WTC11 (cell line): ENCODE measurements at regions not wholly inside any gene's neighbourhood (a gene's known extent, or its start where the extent isn't known, plus 50 kb on each side); places are given as distances from the start of the nearest gene placed in this dataset.

Experiments
- ATAC-seq: fragments of 200-7000 bp; cut with Tn5 transposase; 2 replicates; pipeline ENCODE4 v1.10.0; 2021; ENCODE audit warnings: mild to moderate bottlenecking, moderate library complexity
- CTCF ChIA-PET: fragments of 300-600 bp; sonication (Branson Sonifier 250); formaldehyde crosslinking; loops from one replicate; lab custom pipeline; 2021; ENCODE audit warnings: antibody characterized with exemption; lab: Charles Lee
- POLR2A ChIA-PET: fragments of 350-600 bp; sonication (Branson Sonifier 250); formaldehyde crosslinking; loops from one replicate; lab custom pipeline; 2021; ENCODE audit warnings: antibody characterized with exemption; lab: Charles Lee
- DNase-seq: peaks from one replicate; pipeline ENCODE4 v3.0.0; 2021; ENCODE audit warnings: low spot score
- H3K27ac Mint-ChIP-seq: 2 replicates; pipeline ENCODE4 v1.8.0; 2021; ENCODE audit warnings: mixed read lengths
- H3K27me3 Mint-ChIP-seq: 2 replicates; pipeline ENCODE4 v1.8.0; 2021; ENCODE audit warnings: low read depth, mild to moderate bottlenecking, moderate library complexity, mixed read lengths
- H3K36me3 Mint-ChIP-seq: 2 replicates; pipeline ENCODE4 v1.8.0; 2021; ENCODE audit warnings: mixed read lengths
- H3K4me1 Mint-ChIP-seq: 2 replicates; pipeline ENCODE4 v1.8.0; 2022; ENCODE audit warnings: mixed read lengths
- H3K4me3 Mint-ChIP-seq: 2 replicates; pipeline ENCODE4 v1.8.0; 2021; ENCODE audit warnings: mild to moderate bottlenecking, moderate library complexity, mixed read lengths
- H3K9me3 Mint-ChIP-seq: 2 replicates; pipeline ENCODE4 v1.8.0; 2021; ENCODE audit warnings: mixed read lengths
- FOXJ3 ChIP-seq: sonication (generic); formaldehyde crosslinking; IDR thresholded peaks from 2 replicates; pipeline ENCODE4 v1.9.0; 2021; ENCODE audit warnings: missing genetic modification reagents, mild to moderate bottlenecking, borderline replicate concordance
- FOXP1 ChIP-seq: sonication (generic); formaldehyde crosslinking; IDR thresholded peaks from 2 replicates; pipeline ENCODE4 v1.8.0; 2022; ENCODE audit warnings: missing genetic modification reagents, mild to moderate bottlenecking, moderate library complexity, borderline replicate concordance
- GABPB1 ChIP-seq: sonication (generic); formaldehyde crosslinking; IDR thresholded peaks from 2 replicates; pipeline ENCODE4 v1.8.1; 2023; ENCODE audit warnings: mild to moderate bottlenecking, missing genetic modification reagents
- JAZF1 ChIP-seq: fragments of 250-450 bp; sonication (Bioruptor Pico); IDR thresholded peaks from 2 replicates; pipeline ENCODE4 v1.9.0; 2021; ENCODE audit warnings: moderate library complexity, mild to moderate bottlenecking, inconsistent platforms
- KAT7 ChIP-seq: sonication (generic); formaldehyde crosslinking; IDR thresholded peaks from 2 replicates; pipeline ENCODE4 v1.8.1; 2023; ENCODE audit warnings: missing genetic modification reagents, mild to moderate bottlenecking, borderline replicate concordance
- NR1H2 ChIP-seq: sonication (generic); formaldehyde crosslinking; IDR thresholded peaks from 2 replicates; pipeline ENCODE4 v1.9.0; 2021; ENCODE audit warnings: mild to moderate bottlenecking, moderate library complexity, missing genetic modification reagents
- NR3C1 ChIP-seq: sonication (generic); formaldehyde crosslinking; conservative IDR thresholded peaks from 2 replicates; pipeline ENCODE4 v1.8.1; 2023; ENCODE audit warnings: low read depth, mild to moderate bottlenecking, missing genetic modification reagents
- OVOL2 ChIP-seq: fragments of 250-450 bp; sonication (Bioruptor Pico); IDR thresholded peaks from 2 replicates; pipeline ENCODE4 v1.9.0; 2021; ENCODE audit warnings: mild to moderate bottlenecking, borderline replicate concordance
- RELA ChIP-seq: sonication (generic); formaldehyde crosslinking; IDR thresholded peaks from 2 replicates; pipeline ENCODE4 v1.8.1; 2022; ENCODE audit warnings: missing genetic modification reagents, mild to moderate bottlenecking, borderline replicate concordance
- SMAD3 ChIP-seq: sonication (generic); formaldehyde crosslinking; IDR thresholded peaks from 2 replicates; pipeline ENCODE4 v1.8.0; 2022; ENCODE audit warnings: missing genetic modification reagents, mild to moderate bottlenecking, borderline replicate concordance
- SMAD4 ChIP-seq: sonication (generic); formaldehyde crosslinking; IDR thresholded peaks from 2 replicates; pipeline ENCODE4 v1.8.0; 2022; ENCODE audit warnings: mild to moderate bottlenecking, missing genetic modification reagents
- TP53 ChIP-seq: sonication (generic); formaldehyde crosslinking; IDR thresholded peaks from 2 replicates; pipeline ENCODE4 v1.8.1; 2023; ENCODE audit warnings: mild to moderate bottlenecking, missing genetic modification reagents
- ZNF232 ChIP-seq: sonication (generic); formaldehyde crosslinking; IDR thresholded peaks from 2 replicates; pipeline ENCODE4 v1.8.0; 2022; ENCODE audit warnings: mild to moderate bottlenecking, missing genetic modification reagents
- TF ChIP-seq, protein P1 (sequence below): fragments of 250-450 bp; sonication (Bioruptor Pico); IDR thresholded peaks from 2 replicates; pipeline ENCODE4 v2.1.2; 2022; ENCODE audit warnings: mild to moderate bottlenecking, moderate library complexity
- TF ChIP-seq, protein P2 (sequence below): sonication (generic); formaldehyde crosslinking; IDR thresholded peaks from 2 replicates; pipeline ENCODE4 v1.8.1; 2023; ENCODE audit warnings: mild to moderate bottlenecking, missing genetic modification reagents, borderline replicate concordance
- TF ChIP-seq, protein P3 (sequence below): sonication (generic); formaldehyde crosslinking; IDR thresholded peaks from 2 replicates; pipeline ENCODE4 v1.8.0; 2022; ENCODE audit warnings: mild to moderate bottlenecking, missing genetic modification reagents
- TF ChIP-seq, protein P4 (sequence below): sonication (generic); formaldehyde crosslinking; IDR thresholded peaks from 2 replicates; pipeline ENCODE4 v1.8.1; 2023; ENCODE audit warnings: mild to moderate bottlenecking, moderate library complexity, missing genetic modification reagents
- TF ChIP-seq, protein P5 (sequence below): sonication (generic); formaldehyde crosslinking; IDR thresholded peaks from 2 replicates; pipeline ENCODE4 v1.8.0; 2022; ENCODE audit warnings: mild to moderate bottlenecking, missing genetic modification reagents
- TF ChIP-seq, protein P6 (sequence below): sonication (generic); formaldehyde crosslinking; IDR thresholded peaks from 2 replicates; pipeline ENCODE4 v1.8.0; 2022; ENCODE audit warnings: missing genetic modification reagents
- TF ChIP-seq, protein P7 (sequence below): sonication (generic); formaldehyde crosslinking; IDR thresholded peaks from 2 replicates; pipeline ENCODE4 v1.8.0; 2023; ENCODE audit warnings: mild to moderate bottlenecking, missing genetic modification reagents

DNA sequence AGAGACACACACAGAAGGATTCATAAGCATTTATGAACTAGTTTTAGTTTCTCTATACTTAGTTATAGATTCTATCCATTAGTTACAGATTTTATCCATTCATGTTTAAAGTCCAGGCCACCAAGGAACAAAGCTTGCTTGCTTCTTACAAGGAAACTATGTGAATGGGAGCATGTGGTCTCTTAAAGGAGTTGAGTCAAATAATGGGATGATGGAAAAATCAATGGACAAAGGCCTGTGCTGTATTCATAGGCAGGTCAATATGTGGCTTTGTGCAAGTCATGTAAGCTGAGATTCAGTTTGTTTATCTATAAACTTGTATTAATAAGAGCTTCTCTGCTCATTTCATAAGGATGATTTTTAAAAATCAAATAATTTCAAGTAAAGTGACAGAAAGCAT, 172.8 kb upstream of the CDK1 start:
- no peaks in the 10 kb centered on the region for H3K27me3 Mint-ChIP-seq
- ATAC-seq (no peak), DNase-seq (no peak)
- no peaks in the 10 kb centered on the region for H3K36me3 Mint-ChIP-seq
- H3K4me3 Mint-ChIP-seq, result no peak overlapping the region
- TF ChIP-seq, protein P1, sequence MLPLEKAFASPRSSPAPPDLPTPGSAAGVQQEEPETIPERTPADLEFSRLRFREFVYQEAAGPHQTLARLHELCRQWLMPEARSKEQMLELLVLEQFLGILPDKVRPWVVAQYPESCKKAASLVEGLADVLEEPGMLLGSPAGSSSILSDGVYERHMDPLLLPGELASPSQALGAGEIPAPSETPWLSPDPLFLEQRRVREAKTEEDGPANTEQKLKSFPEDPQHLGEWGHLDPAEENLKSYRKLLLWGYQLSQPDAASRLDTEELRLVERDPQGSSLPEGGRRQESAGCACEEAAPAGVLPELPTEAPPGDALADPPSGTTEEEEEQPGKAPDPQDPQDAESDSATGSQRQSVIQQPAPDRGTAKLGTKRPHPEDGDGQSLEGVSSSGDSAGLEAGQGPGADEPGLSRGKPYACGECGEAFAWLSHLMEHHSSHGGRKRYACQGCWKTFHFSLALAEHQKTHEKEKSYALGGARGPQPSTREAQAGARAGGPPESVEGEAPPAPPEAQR (CRISPR knock-in tag), result no peak
- TF ChIP-seq RELA, result no peak
- TF ChIP-seq JAZF1 (CRISPR knock-in tag), result no peak
- TF ChIP-seq, protein P2, sequence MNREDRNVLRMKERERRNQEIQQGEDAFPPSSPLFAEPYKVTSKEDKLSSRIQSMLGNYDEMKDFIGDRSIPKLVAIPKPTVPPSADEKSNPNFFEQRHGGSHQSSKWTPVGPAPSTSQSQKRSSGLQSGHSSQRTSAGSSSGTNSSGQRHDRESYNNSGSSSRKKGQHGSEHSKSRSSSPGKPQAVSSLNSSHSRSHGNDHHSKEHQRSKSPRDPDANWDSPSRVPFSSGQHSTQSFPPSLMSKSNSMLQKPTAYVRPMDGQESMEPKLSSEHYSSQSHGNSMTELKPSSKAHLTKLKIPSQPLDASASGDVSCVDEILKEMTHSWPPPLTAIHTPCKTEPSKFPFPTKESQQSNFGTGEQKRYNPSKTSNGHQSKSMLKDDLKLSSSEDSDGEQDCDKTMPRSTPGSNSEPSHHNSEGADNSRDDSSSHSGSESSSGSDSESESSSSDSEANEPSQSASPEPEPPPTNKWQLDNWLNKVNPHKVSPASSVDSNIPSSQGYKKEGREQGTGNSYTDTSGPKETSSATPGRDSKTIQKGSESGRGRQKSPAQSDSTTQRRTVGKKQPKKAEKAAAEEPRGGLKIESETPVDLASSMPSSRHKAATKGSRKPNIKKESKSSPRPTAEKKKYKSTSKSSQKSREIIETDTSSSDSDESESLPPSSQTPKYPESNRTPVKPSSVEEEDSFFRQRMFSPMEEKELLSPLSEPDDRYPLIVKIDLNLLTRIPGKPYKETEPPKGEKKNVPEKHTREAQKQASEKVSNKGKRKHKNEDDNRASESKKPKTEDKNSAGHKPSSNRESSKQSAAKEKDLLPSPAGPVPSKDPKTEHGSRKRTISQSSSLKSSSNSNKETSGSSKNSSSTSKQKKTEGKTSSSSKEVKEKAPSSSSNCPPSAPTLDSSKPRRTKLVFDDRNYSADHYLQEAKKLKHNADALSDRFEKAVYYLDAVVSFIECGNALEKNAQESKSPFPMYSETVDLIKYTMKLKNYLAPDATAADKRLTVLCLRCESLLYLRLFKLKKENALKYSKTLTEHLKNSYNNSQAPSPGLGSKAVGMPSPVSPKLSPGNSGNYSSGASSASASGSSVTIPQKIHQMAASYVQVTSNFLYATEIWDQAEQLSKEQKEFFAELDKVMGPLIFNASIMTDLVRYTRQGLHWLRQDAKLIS, result no peak
- TF ChIP-seq TP53, result no peak
- no peak for TF ChIP-seq FOXP1
- TF ChIP-seq, protein P3, sequence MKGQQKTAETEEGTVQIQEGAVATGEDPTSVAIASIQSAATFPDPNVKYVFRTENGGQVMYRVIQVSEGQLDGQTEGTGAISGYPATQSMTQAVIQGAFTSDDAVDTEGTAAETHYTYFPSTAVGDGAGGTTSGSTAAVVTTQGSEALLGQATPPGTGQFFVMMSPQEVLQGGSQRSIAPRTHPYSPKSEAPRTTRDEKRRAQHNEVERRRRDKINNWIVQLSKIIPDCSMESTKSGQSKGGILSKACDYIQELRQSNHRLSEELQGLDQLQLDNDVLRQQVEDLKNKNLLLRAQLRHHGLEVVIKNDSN (CRISPR knock-in tag), result no peak
- TF ChIP-seq GABPB1 (CRISPR knock-in tag), result no peak
- no peak for TF ChIP-seq NR1H2
- TF ChIP-seq OVOL2 (CRISPR knock-in tag), result no peak
- TF ChIP-seq SMAD3 (CRISPR knock-in tag), result no peak
- no peak for TF ChIP-seq KAT7
- TF ChIP-seq, protein P4, sequence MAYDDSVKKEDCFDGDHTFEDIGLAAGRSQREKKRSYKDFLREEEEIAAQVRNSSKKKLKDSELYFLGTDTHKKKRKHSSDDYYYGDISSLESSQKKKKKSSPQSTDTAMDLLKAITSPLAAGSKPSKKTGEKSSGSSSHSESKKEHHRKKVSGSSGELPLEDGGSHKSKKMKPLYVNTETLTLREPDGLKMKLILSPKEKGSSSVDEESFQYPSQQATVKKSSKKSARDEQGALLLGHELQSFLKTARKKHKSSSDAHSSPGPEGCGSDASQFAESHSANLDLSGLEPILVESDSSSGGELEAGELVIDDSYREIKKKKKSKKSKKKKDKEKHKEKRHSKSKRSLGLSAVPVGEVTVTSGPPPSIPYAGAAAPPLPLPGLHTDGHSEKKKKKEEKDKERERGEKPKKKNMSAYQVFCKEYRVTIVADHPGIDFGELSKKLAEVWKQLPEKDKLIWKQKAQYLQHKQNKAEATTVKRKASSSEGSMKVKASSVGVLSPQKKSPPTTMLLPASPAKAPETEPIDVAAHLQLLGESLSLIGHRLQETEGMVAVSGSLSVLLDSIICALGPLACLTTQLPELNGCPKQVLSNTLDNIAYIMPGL (CRISPR knock-in tag), result no peak
- TF ChIP-seq, protein P5, sequence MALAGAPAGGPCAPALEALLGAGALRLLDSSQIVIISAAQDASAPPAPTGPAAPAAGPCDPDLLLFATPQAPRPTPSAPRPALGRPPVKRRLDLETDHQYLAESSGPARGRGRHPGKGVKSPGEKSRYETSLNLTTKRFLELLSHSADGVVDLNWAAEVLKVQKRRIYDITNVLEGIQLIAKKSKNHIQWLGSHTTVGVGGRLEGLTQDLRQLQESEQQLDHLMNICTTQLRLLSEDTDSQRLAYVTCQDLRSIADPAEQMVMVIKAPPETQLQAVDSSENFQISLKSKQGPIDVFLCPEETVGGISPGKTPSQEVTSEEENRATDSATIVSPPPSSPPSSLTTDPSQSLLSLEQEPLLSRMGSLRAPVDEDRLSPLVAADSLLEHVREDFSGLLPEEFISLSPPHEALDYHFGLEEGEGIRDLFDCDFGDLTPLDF (CRISPR knock-in tag), result no peak
- no peak for TF ChIP-seq SMAD4
- no peak for TF ChIP-seq ZNF232 (CRISPR knock-in tag)
- H3K27ac Mint-ChIP-seq, result no peak overlapping the region
- ChIA-PET POLR2A (no interaction called here), CTCF (no interaction called here)
- no peaks in the 10 kb centered on the region for H3K9me3 Mint-ChIP-seq
- H3K4me1 Mint-ChIP-seq, result no peaks in the 10 kb centered on the region

DNA sequence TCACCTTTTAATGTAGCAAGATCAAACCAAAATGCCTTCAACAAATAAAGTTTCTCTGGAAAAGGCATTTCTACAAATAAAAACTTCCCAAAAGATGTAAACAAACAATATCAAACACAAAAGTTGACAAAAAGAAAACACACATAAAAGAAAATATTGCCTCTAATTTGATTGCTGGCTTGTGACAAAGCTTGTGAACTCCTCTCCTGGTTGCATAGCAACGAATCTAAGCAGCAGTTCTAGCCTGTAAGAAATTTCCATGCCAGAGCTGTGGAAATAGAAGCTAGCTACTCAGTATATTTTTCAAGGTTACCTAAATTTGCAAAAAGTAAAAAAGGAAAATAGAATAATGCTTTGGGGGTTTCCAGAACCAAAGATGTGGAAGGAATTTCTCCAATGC, 173.9 kb upstream of the CDK1 start:
- Mint-ChIP-seq H3K27me3 (no peaks in the 10 kb centered on the region), H3K4me3 (no peak overlapping the region), H3K27ac (no peak overlapping the region), H3K9me3 (no peaks in the 10 kb centered on the region), H3K4me1 (no peaks in the 10 kb centered on the region), H3K36me3 (no peaks in the 10 kb centered on the region)
- ATAC-seq (no peak), DNase-seq (no peak)
- POLR2A ChIA-PET, result no interaction called here
- CTCF ChIA-PET, result interaction anchor here (0.8 to 1.5 kb wide), 5 partner anchors 9 to 163 kb away, joined by 3 to 5 read pairs (median 3); no protein-coding TSS in a partner anchor
- no peak for TF ChIP-seq NR3C1 (CRISPR knock-in tag)
- no peak for TF ChIP-seq RELA
- TF ChIP-seq, protein P6, sequence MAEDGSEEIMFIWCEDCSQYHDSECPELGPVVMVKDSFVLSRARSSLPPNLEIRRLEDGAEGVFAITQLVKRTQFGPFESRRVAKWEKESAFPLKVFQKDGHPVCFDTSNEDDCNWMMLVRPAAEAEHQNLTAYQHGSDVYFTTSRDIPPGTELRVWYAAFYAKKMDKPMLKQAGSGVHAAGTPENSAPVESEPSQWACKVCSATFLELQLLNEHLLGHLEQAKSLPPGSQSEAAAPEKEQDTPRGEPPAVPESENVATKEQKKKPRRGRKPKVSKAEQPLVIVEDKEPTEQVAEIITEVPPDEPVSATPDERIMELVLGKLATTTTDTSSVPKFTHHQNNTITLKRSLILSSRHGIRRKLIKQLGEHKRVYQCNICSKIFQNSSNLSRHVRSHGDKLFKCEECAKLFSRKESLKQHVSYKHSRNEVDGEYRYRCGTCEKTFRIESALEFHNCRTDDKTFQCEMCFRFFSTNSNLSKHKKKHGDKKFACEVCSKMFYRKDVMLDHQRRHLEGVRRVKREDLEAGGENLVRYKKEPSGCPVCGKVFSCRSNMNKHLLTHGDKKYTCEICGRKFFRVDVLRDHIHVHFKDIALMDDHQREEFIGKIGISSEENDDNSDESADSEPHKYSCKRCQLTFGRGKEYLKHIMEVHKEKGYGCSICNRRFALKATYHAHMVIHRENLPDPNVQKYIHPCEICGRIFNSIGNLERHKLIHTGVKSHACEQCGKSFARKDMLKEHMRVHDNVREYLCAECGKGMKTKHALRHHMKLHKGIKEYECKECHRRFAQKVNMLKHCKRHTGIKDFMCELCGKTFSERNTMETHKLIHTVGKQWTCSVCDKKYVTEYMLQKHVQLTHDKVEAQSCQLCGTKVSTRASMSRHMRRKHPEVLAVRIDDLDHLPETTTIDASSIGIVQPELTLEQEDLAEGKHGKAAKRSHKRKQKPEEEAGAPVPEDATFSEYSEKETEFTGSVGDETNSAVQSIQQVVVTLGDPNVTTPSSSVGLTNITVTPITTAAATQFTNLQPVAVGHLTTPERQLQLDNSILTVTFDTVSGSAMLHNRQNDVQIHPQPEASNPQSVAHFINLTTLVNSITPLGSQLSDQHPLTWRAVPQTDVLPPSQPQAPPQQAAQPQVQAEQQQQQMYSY (CRISPR knock-in tag), result no peak
- TF ChIP-seq, protein P7, sequence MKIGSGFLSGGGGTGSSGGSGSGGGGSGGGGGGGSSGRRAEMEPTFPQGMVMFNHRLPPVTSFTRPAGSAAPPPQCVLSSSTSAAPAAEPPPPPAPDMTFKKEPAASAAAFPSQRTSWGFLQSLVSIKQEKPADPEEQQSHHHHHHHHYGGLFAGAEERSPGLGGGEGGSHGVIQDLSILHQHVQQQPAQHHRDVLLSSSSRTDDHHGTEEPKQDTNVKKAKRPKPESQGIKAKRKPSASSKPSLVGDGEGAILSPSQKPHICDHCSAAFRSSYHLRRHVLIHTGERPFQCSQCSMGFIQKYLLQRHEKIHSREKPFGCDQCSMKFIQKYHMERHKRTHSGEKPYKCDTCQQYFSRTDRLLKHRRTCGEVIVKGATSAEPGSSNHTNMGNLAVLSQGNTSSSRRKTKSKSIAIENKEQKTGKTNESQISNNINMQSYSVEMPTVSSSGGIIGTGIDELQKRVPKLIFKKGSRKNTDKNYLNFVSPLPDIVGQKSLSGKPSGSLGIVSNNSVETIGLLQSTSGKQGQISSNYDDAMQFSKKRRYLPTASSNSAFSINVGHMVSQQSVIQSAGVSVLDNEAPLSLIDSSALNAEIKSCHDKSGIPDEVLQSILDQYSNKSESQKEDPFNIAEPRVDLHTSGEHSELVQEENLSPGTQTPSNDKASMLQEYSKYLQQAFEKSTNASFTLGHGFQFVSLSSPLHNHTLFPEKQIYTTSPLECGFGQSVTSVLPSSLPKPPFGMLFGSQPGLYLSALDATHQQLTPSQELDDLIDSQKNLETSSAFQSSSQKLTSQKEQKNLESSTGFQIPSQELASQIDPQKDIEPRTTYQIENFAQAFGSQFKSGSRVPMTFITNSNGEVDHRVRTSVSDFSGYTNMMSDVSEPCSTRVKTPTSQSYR, result no peak
- no peak for TF ChIP-seq FOXJ3 (CRISPR knock-in tag)
